DMS153 treated with DMSO at 0.1 percent for 48 hours (cell line): ENCODE measurements at regions not wholly inside any gene's neighbourhood (a gene's known extent, or its start where the extent isn't known, plus 50 kb on each side); places are given as distances from the start of the nearest gene placed in this dataset.

Experiments used
- DNase-seq: peaks from one replicate; lab custom pipeline; 2025; ENCODE audit not compliant: unreplicated experiment; lab: John Stamatoyannopoulos, UW

DNA sequence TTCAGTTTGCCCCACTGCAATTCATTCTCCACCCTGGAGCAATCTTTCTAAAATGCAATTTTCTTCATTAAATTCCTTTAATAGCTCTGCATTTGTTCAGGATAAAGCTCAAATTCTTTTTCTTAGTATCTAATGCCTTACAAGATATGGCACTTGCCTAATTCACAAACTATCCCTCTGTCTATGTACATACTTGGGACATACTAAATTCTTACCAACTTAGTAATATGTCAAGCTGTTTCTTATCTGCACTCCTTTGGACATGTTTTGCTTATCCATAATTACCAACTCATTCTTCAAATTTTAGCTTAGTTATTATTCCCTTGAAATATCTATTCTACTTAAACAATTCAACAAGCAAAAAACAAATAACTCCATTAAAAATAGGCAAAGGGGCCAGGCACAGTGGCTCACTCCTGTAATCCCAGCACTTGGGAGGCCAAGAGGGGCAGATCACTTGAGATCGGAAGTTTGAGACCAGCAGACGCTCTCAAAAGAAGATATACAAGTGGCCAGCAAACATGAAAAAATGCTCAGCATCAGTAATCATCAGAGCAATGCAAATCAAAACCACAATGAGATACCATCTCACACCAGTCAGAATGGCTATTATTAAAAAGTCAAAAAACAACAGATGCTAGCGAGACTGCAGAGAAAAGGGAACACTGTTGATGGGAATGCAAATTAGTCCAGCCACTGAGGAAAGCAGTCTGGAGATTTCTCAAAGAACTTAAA is 96.9 kb downstream of the FAM76B start:
- no peak for DNase-seq

DNA sequence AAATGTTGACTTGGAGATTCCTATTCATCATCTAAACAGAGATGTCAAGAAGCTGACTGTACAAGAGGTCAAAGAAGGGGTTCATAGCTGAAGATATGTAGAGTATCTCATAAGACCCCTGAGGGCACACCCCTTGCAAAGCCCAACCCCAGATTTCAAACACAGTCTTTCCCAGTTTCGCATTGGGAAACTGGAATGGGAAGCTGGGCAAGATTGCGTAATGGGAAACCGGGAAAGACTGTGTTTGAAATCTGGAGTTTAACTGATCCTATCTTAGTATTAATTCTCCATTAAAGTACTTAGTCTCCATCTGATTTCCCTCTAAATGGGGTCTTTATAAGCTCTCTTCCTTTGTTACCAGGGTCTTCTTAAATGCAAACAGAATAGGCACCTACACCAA is 99.5 kb downstream of the FAM76B start:
- DNase-seq: no peak

DNA sequence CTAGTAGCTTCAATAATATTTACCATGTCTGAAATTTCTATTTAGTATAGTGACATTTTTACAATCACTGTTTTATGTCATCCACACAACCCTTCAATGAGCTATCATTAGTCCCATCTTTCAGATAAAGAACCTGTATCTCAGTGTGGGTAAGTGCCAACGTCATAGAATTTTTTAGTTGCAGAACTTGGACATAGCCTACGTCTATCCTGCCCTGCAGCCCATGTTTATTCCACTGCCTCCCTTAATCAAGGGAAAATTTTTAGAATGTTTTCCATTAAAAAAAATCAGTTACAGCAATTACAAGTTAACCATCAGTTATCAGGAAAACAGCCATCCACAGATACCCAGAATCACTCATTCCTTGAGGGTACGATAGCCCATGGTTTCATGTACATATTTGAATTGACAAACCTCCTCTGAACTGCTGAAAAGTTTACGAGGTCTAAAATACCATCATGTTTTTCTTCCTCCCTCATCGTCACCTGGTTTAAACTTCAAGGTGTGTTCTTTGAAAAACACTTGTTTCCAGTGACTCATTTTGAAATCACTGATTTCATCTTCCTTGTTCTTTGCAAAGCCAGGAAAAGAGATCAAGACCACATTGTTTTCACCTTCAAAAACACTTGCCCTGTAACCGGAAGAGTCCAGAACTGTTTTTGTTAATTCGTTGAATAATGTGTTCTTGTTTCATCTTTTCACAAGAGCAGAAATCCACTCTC is 100.9 kb downstream of the FAM76B start:
- no peak for DNase-seq

DNA sequence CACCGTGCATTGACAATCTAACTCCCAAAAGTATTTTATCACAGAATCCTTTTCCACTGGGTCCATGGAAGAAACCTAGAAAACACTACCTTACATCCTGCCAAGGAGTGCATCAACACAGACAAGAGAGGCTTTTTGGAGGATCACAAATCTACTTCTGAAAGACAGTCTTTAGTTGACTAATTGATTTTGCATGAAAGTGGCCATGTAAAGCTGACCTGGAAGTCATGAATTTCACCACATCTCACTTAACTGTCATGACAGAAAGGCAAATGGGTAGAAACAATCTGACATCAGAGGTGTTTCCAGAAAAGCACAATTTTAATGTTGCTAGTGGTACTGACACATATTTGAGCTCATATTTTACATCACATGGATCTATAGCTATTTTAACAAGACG is 101.6 kb downstream of the FAM76B start:
- DNase-seq: no peak

DNA sequence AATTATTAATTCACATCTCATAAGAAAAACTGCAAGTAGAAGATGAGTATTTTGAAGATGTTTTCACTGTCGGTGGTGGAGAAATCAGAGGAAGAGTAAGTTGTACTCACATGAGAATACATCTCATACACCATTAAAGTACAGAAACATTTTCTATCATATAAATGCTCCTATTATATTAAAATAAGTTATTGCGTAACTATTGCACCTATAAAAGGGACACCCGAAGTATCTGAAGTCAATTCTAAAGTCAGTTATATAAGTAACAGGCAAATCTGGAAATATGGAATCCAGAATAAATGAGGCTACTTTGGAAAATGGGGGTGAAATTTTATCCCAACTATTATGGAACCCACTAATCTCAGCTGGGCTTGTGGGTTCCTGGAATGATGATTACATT is 103.3 kb downstream of the FAM76B start:
- no peak for DNase-seq

DNA sequence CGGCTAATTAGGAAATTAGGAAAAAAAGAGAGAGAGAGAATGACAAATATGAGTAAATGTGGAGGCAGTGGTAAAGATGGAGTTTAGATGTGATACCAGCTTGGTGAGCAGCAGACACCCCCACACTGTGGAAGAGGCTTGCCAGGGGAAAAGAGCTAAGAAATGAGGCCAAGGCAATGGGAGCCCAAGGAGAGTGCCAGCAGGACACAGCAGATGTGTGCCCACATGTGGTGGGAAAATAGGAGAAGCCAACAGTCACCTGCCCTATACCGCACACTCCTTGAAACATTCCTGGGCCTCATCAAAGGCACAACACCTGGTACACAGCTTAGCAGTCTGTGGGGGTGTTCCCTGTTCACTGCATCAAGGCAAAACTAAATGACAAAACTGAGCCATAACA is 104.9 kb downstream of the FAM76B start:
- DNase-seq: no peak

DNA sequence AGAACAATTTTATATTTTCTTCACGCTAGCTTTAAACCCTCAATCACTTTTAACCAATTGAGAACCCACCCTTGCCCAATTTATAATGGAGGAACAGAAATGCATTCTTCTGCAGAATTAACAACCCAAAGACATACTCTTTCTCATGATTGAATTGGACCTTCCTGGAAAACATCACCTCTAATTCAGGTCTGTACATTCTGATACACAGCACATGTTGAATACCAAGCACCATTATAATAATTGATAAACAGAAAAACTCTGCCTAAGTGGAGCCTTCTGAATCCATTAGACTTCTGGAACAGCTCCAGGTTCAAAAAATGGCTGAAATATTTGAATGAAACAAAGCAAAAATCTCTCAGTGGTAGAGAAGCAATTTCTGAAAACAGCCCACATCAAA is 105.4 kb downstream of the FAM76B start:
- DNase-seq: no peak

DNA sequence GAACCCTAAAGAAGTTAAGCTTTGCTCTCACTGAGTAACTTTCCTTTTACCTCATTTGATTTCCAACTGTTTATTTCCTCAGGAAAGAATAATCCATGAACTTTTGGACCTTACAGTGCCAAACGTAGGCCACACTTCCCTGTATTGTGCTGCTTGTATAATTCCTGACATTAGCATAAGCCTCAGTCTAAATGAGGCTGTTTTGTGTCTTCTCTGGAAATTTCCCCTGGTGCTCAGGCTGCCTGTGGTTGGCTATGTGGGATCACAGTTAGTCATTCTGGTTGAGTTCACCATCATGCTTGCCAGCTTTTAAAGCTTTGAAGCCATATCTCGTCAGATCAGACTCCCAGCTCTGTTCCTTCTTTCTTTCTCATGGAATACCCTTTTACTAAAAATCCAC is 107.0 kb downstream of the FAM76B start:
- DNase-seq: no peak

DNA sequence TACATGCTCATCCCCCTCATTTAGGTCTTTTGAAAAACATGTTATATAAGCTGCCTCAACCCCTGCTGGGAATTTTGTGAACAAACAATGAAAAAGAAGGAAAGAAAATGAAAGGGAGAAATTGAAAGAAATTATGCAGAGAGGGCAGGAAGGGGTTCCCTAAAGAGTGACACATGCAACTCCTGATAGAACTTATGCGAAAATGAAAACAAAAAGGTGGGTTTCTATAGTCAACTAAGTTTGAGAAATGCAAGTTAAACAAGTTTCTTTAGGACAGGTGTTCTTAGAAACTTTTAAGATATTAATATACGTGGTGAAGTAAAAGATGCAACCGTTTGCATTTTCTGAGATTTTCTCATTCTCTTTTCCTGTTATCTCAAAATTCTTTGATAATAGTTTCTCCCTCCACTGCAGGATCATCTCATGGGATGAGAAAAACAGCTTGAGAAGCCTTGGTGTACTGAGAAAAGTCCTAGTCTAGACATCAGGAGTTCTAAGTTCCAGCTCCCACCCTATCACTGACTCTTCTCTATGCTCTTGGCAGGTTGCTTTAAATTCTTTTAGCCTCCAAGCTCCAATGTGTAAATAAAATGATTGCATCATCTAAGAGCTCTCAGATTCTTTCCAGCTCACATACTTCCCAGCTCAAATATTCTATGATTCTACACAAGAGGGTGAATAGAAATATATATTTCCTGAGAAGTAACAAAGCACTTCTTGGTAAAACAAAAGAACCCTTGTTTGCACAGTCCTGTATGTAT is 109.2 kb downstream of the FAM76B start:
- DNase-seq: no peak

DNA sequence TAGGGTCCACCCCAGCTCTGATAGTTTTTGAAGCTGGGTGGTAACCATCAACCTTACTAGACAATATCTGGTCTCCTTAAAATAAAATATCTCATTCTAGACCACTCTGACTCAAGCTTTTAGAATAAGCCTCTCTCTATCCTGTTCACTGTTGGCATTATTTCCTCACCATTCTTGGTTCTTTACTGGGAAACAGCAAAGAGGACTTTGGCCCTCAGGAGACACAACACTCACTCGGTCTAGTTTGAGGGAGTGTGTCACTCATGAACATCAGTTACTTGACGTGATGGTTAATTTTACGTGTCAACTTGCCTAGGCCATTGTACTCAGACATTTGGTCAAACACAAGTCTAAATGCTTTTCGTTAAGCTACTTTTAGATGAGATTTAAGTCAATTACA is 110.6 kb downstream of the FAM76B start:
- DNase-seq: no peak

DNA sequence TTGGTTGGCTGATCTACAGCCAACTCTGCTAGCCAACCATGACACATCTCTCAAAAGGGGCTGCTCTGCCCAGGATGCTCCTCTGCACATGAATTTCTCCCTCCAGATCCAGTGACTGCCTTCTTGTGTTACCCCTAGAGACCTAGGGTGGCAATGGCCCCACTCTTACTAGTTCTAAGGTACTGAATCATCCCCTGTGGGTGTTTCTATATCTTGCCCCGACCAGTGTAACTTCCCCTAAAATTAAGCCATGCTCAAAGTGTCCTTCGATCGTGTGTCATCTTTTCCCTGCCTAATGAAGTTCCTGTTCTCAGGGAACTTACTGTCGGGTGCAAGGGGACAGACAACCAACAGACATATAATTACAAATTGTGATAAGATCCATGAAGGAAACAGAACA is 113.3 kb downstream of the FAM76B start:
- DNase-seq: no peak

DNA sequence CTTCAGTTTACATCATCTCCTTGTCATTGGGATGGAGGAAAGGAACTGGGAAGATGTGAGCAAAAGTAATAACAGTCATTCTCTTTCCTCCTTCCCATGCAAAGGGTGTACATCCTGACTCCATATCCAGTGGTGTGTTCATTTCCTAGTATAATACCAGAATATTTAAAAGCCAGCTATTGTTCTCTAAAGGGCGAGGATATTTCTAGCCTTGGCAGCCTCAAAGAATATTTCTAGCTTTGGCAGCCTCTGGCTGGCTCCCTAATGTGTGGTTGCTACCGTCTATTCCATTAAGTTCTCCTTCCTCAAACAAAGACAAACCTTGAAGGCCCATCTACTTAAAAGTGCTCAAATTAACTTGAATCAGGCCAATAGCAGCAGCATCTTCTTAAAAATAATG is 114.0 kb downstream of the FAM76B start:
- no peak for DNase-seq

DNA sequence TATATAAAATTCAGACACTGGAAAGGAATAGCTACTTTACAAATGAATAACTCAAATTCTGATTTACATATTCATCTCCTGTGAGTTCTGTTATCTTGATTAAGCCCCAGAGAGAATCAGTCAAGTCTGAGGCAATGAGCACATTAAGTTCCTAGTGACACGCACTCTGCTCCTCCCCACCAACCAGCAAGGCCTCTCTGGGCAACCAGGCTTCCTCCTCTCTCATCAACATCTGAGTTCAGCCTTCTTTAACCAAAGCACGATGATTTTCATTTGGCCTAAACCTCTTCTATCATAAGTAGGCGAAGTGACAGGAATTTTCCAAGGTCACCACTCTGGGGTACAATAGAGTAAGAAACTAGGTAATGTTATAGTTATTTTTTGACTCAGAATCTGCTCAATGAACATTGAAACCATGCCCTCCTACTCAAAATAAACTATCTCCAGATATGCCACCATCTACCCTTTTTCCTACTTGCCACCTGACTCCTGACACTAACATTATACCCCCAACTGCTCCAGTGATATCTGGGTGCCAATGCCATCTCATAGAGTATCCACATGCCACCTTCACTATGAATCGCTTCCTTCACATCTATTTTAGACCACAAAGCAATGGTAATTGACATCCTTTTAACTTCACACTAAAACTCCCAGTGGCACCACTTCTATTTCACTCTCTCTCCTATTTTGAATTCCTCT is 114.8 kb downstream of the FAM76B start:
- DNase-seq: no peak

DNA sequence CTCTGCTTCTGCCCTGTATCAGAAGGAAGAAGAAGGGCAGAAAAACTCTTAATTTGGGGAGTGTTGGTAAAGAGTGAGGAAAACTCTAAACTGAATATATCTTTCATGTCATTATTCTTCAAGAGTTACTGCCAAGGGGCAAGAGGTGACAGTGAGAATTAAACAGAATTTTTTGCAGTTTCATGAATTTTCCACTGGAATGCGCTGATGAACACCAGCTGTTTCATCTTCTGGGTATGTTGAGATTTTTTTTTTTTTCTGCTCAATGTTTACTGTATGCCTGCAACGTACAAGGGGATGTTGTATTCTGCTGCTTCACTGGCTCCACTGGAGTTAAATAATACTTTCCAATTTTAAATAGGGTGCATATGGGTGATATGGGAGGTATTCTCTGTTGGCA is 117.8 kb downstream of the FAM76B start:
- DNase-seq: no peak

DNA sequence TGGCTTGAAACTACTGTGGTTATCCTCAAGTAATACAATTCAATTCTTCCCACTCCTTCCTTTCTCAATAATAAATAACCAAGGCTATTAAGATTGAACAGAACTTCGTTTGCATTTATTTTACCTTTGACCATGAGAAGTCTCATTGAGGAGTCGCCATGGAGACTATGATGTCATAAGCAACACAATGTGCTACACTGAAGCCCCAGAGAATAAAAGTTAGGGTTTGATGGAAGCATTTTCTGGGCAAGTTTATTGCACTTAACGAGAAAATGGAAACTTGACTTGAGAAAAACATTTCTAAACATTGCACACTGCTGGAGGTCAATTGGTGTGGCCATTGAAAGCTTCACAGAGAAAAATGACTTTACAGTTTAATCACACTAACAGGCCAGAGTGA is 121.5 kb downstream of the FAM76B start:
- no peak for DNase-seq

DNA sequence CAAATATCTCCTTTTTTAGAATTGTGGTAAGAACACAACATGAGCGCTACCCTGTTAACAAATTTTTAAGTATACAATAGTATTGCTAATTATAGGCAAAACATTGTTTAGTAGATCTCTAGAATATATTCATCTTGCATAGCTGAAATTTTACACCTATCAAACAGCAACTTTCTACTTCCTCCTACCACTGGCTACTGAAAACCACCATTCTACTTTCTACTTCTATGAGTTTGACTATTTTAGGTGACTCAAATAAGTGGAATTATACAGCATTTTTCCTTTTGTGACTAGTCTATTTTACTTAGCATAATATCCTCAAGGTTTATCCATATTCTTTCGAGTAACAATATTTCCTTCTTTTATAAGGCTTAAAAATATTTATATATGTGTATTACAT is 128.4 kb downstream of the FAM76B start:
- DNase-seq: no peak

DNA sequence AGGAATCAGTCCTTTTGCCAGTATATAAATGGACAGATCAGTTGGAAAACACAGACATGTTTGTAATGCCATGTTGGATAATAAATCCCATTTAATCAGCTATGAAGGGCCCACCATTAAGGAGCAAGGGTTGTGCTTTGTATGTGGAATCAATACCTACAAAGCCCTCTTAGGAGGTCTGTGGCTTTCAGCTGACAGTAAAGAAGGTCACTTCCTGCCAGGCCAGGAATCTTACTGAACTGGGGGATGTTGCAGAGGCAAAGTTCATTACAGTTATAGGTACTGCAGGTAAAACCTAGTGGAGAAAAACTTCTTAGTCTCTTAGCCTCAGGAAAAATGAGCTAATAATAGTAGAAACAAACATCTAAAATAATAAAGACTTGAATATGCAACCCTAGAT is 129.5 kb downstream of the FAM76B start:
- no peak for DNase-seq

DNA sequence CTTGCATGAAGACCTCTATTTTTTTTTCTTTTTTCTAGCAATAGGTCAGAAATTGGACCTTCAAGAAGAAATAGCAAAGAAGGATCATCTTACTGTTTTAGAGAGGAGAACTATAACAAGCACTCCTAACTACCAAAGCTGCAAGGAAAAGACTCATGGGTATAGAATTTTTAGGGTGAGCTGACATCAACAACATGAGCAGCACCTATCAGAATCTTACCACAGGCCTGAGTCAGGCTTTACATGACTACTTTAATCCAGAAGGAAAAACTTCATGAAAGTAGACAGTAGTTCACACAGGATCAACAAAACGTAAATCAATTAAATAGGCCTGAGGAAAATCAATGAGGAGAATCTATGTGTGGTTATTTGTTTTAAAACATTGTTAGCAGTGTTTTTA is 130.5 kb downstream of the FAM76B start:
- no peak for DNase-seq

DNA sequence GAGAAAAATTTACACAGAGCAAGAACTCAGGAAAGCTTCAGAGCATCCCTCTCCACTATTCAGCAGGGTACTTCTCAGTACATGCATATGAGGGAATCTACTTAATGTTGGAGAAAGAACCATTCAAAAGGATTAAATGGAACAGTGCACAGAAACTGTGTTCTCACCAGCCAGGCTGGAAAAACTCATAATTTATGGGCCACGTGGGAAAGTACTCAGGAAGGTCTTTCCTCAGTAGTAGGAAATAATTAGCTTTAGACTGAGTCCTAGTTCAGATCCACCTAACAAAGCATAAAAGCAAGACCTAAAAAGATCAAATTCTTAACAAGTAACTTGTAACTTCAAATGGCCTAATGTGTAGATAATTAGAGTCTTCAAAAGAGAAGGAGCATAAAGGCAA is 134.0 kb downstream of the FAM76B start:
- DNase-seq: no peak

DNA sequence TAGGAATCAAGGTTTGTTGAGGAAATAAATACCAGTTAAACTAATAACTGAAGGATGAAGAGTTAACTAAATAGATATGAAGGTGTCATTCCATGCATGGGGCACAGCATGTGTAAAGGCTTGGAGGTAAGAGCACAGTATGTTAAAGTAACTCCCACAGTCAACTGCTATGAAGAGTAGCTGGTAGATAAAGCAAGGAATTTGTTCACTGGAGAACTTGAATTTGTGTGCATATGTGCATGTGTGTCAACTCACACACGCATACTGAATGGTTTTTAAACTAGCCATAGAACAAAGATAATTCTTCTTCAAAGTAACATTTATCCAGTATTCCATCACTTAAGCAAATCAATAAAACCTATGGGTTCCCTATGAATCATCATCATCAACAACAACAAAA is 135.9 kb downstream of the FAM76B start:
- no peak for DNase-seq

DNA sequence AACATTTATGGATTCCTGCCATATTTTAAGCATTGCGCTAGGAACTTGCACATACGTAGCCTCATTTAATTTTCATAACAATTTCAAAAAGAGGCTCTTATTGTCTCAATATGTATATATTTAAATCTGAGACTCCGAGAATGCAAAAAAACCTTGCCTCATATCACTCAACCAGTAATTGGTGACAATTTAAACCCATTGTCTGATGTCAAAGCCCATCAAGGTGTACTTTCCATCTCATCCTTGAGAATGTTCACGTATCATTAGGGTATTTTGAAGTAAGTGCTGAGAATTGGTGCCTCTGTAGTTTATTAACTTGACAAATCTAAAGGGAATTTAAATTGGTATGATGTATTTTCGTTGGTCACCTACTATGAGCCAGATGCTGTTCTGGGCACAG is 136.5 kb downstream of the FAM76B start:
- DNase-seq: no peak
